ENCODE measurements at regions not wholly inside any gene's neighbourhood (a gene's known extent, or its start where the extent isn't known, plus 50 kb on each side); places are given as distances from the start of the nearest gene placed in this dataset.

DNA sequence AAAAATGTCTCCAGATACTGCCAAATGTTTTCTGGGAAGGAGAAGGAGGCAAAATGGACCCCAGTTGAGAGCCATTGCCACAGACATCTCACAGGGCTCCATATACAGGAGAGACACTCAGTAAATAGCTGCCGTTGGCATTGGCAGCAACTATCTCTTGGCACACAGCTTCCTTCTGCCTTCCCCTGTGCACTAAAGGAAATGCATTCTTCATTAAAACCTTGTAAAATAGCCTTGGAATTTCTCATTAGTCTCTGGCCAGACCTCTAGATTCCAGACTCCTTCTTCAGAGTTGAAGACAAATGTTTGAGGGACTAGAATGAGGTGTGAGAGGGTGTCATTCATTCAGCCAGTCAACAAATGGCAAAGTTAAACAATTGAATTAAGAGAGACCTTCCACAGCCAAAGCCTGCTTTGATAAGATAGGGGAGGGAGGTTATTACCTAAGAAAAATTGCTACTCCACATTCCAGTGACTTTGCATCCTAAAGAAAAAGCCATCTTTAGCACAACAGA lies 223.9 kb upstream of the HS3ST3A1 start:
- TF ChIP-seq, protein P1, sequence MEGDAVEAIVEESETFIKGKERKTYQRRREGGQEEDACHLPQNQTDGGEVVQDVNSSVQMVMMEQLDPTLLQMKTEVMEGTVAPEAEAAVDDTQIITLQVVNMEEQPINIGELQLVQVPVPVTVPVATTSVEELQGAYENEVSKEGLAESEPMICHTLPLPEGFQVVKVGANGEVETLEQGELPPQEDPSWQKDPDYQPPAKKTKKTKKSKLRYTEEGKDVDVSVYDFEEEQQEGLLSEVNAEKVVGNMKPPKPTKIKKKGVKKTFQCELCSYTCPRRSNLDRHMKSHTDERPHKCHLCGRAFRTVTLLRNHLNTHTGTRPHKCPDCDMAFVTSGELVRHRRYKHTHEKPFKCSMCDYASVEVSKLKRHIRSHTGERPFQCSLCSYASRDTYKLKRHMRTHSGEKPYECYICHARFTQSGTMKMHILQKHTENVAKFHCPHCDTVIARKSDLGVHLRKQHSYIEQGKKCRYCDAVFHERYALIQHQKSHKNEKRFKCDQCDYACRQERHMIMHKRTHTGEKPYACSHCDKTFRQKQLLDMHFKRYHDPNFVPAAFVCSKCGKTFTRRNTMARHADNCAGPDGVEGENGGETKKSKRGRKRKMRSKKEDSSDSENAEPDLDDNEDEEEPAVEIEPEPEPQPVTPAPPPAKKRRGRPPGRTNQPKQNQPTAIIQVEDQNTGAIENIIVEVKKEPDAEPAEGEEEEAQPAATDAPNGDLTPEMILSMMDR (conservative IDR thresholded peaks at IDR 0.05; ENCODE audit: low read depth in 2 of 2) = no peak
- TF ChIP-seq POLR2AphosphoS5 (IDR thresholded peaks at IDR 0.05; ENCODE audit: low read depth) (no peak), EZH2 (IDR thresholded peaks at IDR 0.05; ENCODE audit: low read depth, unreplicated experiment) (no peak), CREB1 (CRISPR knock-in tag; IDR thresholded peaks at IDR 0.05; ENCODE audit: low read depth) (no peak), JUNB (IDR thresholded peaks at IDR 0.05; ENCODE audit: unreplicated experiment) (no peak), ZNF114 (CRISPR knock-in tag; IDR thresholded peaks at IDR 0.05) (no peak), EZH2phosphoT487 (IDR thresholded peaks at IDR 0.05; ENCODE audit: unreplicated experiment) (no peak)
- TF ChIP-seq, protein P2, sequence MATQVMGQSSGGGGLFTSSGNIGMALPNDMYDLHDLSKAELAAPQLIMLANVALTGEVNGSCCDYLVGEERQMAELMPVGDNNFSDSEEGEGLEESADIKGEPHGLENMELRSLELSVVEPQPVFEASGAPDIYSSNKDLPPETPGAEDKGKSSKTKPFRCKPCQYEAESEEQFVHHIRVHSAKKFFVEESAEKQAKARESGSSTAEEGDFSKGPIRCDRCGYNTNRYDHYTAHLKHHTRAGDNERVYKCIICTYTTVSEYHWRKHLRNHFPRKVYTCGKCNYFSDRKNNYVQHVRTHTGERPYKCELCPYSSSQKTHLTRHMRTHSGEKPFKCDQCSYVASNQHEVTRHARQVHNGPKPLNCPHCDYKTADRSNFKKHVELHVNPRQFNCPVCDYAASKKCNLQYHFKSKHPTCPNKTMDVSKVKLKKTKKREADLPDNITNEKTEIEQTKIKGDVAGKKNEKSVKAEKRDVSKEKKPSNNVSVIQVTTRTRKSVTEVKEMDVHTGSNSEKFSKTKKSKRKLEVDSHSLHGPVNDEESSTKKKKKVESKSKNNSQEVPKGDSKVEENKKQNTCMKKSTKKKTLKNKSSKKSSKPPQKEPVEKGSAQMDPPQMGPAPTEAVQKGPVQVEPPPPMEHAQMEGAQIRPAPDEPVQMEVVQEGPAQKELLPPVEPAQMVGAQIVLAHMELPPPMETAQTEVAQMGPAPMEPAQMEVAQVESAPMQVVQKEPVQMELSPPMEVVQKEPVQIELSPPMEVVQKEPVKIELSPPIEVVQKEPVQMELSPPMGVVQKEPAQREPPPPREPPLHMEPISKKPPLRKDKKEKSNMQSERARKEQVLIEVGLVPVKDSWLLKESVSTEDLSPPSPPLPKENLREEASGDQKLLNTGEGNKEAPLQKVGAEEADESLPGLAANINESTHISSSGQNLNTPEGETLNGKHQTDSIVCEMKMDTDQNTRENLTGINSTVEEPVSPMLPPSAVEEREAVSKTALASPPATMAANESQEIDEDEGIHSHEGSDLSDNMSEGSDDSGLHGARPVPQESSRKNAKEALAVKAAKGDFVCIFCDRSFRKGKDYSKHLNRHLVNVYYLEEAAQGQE (IDR thresholded peaks at IDR 0.05; ENCODE audit: unreplicated experiment) = no peak
- TF ChIP-seq, protein P3, sequence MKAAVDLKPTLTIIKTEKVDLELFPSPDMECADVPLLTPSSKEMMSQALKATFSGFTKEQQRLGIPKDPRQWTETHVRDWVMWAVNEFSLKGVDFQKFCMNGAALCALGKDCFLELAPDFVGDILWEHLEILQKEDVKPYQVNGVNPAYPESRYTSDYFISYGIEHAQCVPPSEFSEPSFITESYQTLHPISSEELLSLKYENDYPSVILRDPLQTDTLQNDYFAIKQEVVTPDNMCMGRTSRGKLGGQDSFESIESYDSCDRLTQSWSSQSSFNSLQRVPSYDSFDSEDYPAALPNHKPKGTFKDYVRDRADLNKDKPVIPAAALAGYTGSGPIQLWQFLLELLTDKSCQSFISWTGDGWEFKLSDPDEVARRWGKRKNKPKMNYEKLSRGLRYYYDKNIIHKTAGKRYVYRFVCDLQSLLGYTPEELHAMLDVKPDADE (IDR thresholded peaks at IDR 0.05) = no peak
- TF ChIP-seq, protein P4, sequence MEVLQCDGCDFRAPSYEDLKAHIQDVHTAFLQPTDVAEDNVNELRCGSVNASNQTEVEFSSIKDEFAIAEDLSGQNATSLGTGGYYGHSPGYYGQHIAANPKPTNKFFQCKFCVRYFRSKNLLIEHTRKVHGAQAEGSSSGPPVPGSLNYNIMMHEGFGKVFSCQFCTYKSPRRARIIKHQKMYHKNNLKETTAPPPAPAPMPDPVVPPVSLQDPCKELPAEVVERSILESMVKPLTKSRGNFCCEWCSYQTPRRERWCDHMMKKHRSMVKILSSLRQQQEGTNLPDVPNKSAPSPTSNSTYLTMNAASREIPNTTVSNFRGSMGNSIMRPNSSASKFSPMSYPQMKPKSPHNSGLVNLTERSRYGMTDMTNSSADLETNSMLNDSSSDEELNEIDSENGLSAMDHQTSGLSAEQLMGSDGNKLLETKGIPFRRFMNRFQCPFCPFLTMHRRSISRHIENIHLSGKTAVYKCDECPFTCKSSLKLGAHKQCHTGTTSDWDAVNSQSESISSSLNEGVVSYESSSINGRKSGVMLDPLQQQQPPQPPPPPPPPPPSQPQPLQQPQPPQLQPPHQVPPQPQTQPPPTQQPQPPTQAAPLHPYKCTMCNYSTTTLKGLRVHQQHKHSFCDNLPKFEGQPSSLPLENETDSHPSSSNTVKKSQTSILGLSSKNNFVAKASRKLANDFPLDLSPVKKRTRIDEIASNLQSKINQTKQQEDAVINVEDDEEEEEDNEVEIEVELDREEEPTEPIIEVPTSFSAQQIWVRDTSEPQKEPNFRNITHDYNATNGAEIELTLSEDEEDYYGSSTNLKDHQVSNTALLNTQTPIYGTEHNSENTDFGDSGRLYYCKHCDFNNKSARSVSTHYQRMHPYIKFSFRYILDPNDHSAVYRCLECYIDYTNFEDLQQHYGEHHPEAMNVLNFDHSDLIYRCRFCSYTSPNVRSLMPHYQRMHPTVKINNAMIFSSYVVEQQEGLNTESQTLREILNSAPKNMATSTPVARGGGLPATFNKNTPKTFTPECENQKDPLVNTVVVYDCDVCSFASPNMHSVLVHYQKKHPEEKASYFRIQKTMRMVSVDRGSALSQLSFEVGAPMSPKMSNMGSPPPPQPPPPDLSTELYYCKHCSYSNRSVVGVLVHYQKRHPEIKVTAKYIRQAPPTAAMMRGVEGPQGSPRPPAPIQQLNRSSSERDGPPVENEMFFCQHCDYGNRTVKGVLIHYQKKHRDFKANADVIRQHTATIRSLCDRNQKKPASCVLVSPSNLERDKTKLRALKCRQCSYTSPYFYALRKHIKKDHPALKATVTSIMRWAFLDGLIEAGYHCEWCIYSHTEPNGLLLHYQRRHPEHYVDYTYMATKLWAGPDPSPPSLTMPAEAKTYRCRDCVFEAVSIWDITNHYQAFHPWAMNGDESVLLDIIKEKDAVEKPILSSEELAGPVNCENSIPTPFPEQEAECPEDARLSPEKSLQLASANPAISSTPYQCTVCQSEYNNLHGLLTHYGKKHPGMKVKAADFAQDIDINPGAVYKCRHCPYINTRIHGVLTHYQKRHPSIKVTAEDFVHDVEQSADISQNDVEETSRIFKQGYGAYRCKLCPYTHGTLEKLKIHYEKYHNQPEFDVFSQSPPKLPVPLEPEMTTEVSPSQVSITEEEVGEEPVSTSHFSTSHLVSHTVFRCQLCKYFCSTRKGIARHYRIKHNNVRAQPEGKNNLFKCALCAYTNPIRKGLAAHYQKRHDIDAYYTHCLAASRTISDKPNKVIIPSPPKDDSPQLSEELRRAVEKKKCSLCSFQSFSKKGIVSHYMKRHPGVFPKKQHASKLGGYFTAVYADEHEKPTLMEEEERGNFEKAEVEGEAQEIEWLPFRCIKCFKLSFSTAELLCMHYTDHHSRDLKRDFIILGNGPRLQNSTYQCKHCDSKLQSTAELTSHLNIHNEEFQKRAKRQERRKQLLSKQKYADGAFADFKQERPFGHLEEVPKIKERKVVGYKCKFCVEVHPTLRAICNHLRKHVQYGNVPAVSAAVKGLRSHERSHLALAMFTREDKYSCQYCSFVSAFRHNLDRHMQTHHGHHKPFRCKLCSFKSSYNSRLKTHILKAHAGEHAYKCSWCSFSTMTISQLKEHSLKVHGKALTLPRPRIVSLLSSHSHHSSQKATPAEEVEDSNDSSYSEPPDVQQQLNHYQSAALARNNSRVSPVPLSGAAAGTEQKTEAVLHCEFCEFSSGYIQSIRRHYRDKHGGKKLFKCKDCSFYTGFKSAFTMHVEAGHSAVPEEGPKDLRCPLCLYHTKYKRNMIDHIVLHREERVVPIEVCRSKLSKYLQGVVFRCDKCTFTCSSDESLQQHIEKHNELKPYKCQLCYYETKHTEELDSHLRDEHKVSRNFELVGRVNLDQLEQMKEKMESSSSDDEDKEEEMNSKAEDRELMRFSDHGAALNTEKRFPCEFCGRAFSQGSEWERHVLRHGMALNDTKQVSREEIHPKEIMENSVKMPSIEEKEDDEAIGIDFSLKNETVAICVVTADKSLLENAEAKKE (CRISPR knock-in tag; IDR thresholded peaks at IDR 0.05) = no peak

Data from GM23338 (cell line).